Neural cell (in vitro differentiated cells): ENCODE measurements at regions not wholly inside any gene's neighbourhood (a gene's known extent, or its start where the extent isn't known, plus 50 kb on each side); places are given as distances from the start of the nearest gene placed in this dataset.

Experiments used
- CTCF ChIP-seq: fragments of 450-650 bp; IDR thresholded peaks from 2 replicates; pipeline ENCODE4 v1.5.1; 2014; ENCODE audit warnings: antibody characterized with exemption, mild to moderate bottlenecking, moderate library complexity; ENCODE audit not compliant: poor library complexity, severe bottlenecking
- EP300 ChIP-seq: fragments of 450-650 bp; conservative IDR thresholded peaks from 2 replicates; pipeline ENCODE4 v1.6.1; 2014; ENCODE audit warnings: antibody characterized with exemption, mild to moderate bottlenecking, moderate library complexity; ENCODE audit not compliant: poor library complexity, severe bottlenecking
- EZH2 ChIP-seq: fragments of 200-600, 300-800 bp; shearing (Covaris generic), sonication (generic); IDR thresholded peaks from 2 replicates; pipeline ENCODE4 v1.6.1; 2014; ENCODE audit warnings: antibody characterized with exemption, low read length, borderline replicate concordance, mild to moderate bottlenecking; ENCODE audit not compliant: insufficient read depth, poor library complexity, severe bottlenecking
- POLR2AphosphoS5 ChIP-seq: IDR thresholded peaks from 2 replicates; pipeline ENCODE4 v1.6.1; 2012
- RAD21 ChIP-seq: fragments of 450-650 bp; conservative IDR thresholded peaks from 2 replicates; pipeline ENCODE4 v1.6.1; 2014; ENCODE audit warnings: antibody characterized with exemption, mild to moderate bottlenecking, moderate library complexity
- REST ChIP-seq: IDR thresholded peaks from 2 replicates; pipeline ENCODE4 v1.6.1; 2012; ENCODE audit warnings: borderline replicate concordance
- SMC3 ChIP-seq: fragments of 450-650 bp; conservative IDR thresholded peaks from 2 replicates; pipeline ENCODE4 v1.6.1; 2014; ENCODE audit warnings: antibody characterized with exemption, mild to moderate bottlenecking, moderate library complexity; ENCODE audit not compliant: poor library complexity
- TAF1 ChIP-seq: IDR thresholded peaks from 2 replicates; pipeline ENCODE4 v1.6.1; 2012; ENCODE audit warnings: low read depth

- TF ChIP-seq CTCF (no peak), POLR2AphosphoS5 (no peak), EP300 (no peak), SMC3 (no peak), RAD21 (no peak), TAF1 (no peak), EZH2 (no peak), REST (no peak)
Observed at GRCh38 chr10:78454123-78454645, 420.5 kb downstream of the RPS24 start.
